Neuronal stem cell (in vitro differentiated cells): ENCODE measurements at regions not wholly inside any gene's neighbourhood (a gene's known extent, or its start where the extent isn't known, plus 50 kb on each side); places are given as distances from the start of the nearest gene placed in this dataset.
A peak's percentile ranks its signal among the peaks of the same experiment; 100 is the strongest.

ENCODE experiments used
- DNase-seq: peaks from one replicate; pipeline ENCODE4 v3.0.0-alpha.2; 2013; ENCODE audit warnings: low spot score
- H2AFZ ChIP-seq: one replicate; pipeline ENCODE4 v1.6.1; 2013; ENCODE audit warnings: mild to moderate bottlenecking, low read length, inconsistent platforms
- H2AK5ac ChIP-seq: 2 replicates; pipeline ENCODE4 v1.6.1; 2013; ENCODE audit warnings: low read depth, mild to moderate bottlenecking, inconsistent platforms, low read length, moderate library complexity, mixed read lengths
- H2BK120ac ChIP-seq: 2 replicates; pipeline ENCODE4 v1.6.1; 2013; ENCODE audit warnings: low read depth, mild to moderate bottlenecking, inconsistent platforms, low read length, moderate library complexity, mixed read lengths
- H2BK12ac ChIP-seq: one replicate; pipeline ENCODE4 v1.6.1; 2013; ENCODE audit warnings: low read length, inconsistent platforms
- H2BK15ac ChIP-seq: 2 replicates; pipeline ENCODE4 v1.6.1; 2013; ENCODE audit warnings: mild to moderate bottlenecking, low read length, inconsistent platforms, mixed read lengths
- H2BK5ac ChIP-seq: one replicate; pipeline ENCODE4 v1.6.1; 2013; ENCODE audit warnings: inconsistent platforms, mild to moderate bottlenecking, low read length, moderate library complexity
- H3K14ac ChIP-seq: one replicate; pipeline ENCODE4 v1.6.1; 2013; ENCODE audit warnings: low read length, inconsistent platforms
- H3K18ac ChIP-seq: 2 replicates; pipeline ENCODE4 v1.6.1; 2013; ENCODE audit warnings: low read length, inconsistent platforms
- H3K23ac ChIP-seq: 2 replicates; pipeline ENCODE4 v1.6.1; 2013; ENCODE audit warnings: low read depth, mild to moderate bottlenecking, mixed read lengths, low read length, inconsistent platforms; ENCODE audit not compliant: poor library complexity
- H3K27ac ChIP-seq: replicated peaks from 3 replicates; pipeline ENCODE4 v1.5.1; 2013; ENCODE audit warnings: low read length, inconsistent platforms
- H3K27me3 ChIP-seq, 3 experiments: 2 replicates each; pipeline ENCODE4 v1.6.1; 2013; ENCODE audit warnings: low read length in 3 of 3, mild to moderate bottlenecking in 2 of 3, inconsistent platforms in 1 of 3, low read depth in 1 of 3, mixed read lengths in 1 of 3, moderate library complexity in 1 of 3; ENCODE audit not compliant: control insufficient read depth in 3 of 3, insufficient read depth in 3 of 3
- H3K36me3 ChIP-seq, 2 donors: replicated peaks in 1 of 2; 2 replicates each; pipeline ENCODE4 v1.6.1; 2013; ENCODE audit warnings: low read length in 2 of 2; ENCODE audit not compliant: control insufficient read depth in 2 of 2, insufficient read depth in 2 of 2
- H3K4ac ChIP-seq: 2 replicates; pipeline ENCODE4 v1.6.1; 2013; ENCODE audit warnings: inconsistent platforms, mild to moderate bottlenecking, low read length, moderate library complexity
- H3K4me1 ChIP-seq, 2 donors: 1 replicate in 1 of 2; 2 replicates in 1 of 2; pipeline ENCODE4 v1.6.1; 2013; ENCODE audit warnings: low read length in 2 of 2, low read depth in 1 of 2; ENCODE audit not compliant: control insufficient read depth in 2 of 2, insufficient read depth in 1 of 2
- H3K4me2 ChIP-seq: one replicate; pipeline ENCODE4 v1.6.1; 2013; ENCODE audit warnings: mild to moderate bottlenecking, low read length, inconsistent platforms; ENCODE audit not compliant: insufficient read depth, poor library complexity, severe bottlenecking
- H3K4me3 ChIP-seq, 2 donors: 2 replicates each; pipeline ENCODE4 v1.5.1; 2013; ENCODE audit warnings: low read length in 2 of 2, mild to moderate bottlenecking in 2 of 2, inconsistent platforms in 1 of 2, moderate library complexity in 1 of 2
- H3K79me1 ChIP-seq: one replicate; pipeline ENCODE4 v1.6.1; 2013; ENCODE audit warnings: low read depth, mild to moderate bottlenecking, inconsistent platforms, low read length, moderate library complexity
- H3K9ac ChIP-seq: one replicate; pipeline ENCODE4 v1.6.1; 2013; ENCODE audit warnings: mild to moderate bottlenecking, low read depth, low read length, inconsistent platforms; ENCODE audit not compliant: poor library complexity
- H3K9me3 ChIP-seq, 2 donors: replicated peaks in 1 of 2; 2 replicates each; pipeline versions ENCODE3 to v1.6.1; 2013; ENCODE audit warnings: low read length in 2 of 2, mild to moderate bottlenecking in 2 of 2, inconsistent platforms in 1 of 2, low read depth in 1 of 2, mixed read lengths in 1 of 2, moderate library complexity in 1 of 2; ENCODE audit not compliant: control insufficient read depth in 2 of 2, insufficient read depth in 1 of 2
- H4K8ac ChIP-seq: one replicate; pipeline ENCODE4 v1.6.1; 2013; ENCODE audit warnings: low read depth, mild to moderate bottlenecking, inconsistent platforms, low read length, moderate library complexity
- H4K91ac ChIP-seq: one replicate; pipeline ENCODE4 v1.6.1; 2013; ENCODE audit warnings: low read length, low read depth, mild to moderate bottlenecking, inconsistent platforms; ENCODE audit not compliant: poor library complexity
- WGBS, 2 donors: extraction: QIAGEN DNeasy Blood & Tissue Kit; methylation state at CpG; one replicate each; pipeline ENCODE4 v1.1.7; 2013; ENCODE audit warnings: missing lambda C conversion rate in 2 of 2, mixed read lengths in 1 of 2; ENCODE audit not compliant: insufficient read length in 2 of 2, insufficient replicate concordance in 1 of 2; ENCODE audit errors: extremely low coverage in 2 of 2; 5-methylcytosine and 5-hydroxymethylcytosine counted together

DNA sequence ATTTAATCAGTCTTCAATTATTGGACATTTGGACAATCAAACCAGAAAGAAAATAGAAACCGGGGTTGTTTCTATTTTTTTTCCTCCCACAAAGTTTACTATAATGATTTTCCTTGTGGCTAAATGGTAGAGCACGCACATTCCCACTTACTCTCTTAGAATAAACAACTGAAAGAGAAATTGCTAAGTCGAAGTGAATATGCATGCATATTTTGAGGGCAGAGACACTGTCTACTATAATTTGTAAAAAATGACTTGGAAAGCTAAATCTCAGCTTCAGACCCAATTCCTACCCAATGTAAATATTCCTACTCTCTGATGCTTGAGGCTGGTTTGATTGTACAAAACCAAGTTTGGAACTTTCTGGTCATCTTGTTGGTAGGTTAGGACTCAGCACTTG, 66.7 kb upstream of the PAX6 start:
- Histone ChIP-seq H3K14ac (no peak overlapping the region), H3K9me3 (no peaks in the 10 kb centered on the region), H3K4me2 (no peak overlapping the region), H2AK5ac (no peak overlapping the region), H3K4ac (no peak overlapping the region), H3K18ac (no peak overlapping the region), H3K36me3 (no peaks in the 10 kb centered on the region), H2BK12ac (no peak overlapping the region), H3K27ac (no peak overlapping the region), H3K4me1 (peaks cover 21 to 27% of the 10 kb centered on the region in 2 donors), H3K4me3 (no peak overlapping the region), H2BK15ac (no peak overlapping the region), H2BK5ac (no peak overlapping the region), H2BK120ac (no peak overlapping the region), H4K91ac (no peak overlapping the region), H3K23ac (no peak overlapping the region), H3K79me1 (no peaks in the 10 kb centered on the region), H4K8ac (no peak overlapping the region), H3K9ac (no peak overlapping the region), H2AFZ (no peak overlapping the region), H3K27me3 (no peaks in the 10 kb centered on the region)
- DNase-seq = no peak
- no CpG with 5 or more reads among the region's 3 CpGs for WGBS, 2 donors

DNA sequence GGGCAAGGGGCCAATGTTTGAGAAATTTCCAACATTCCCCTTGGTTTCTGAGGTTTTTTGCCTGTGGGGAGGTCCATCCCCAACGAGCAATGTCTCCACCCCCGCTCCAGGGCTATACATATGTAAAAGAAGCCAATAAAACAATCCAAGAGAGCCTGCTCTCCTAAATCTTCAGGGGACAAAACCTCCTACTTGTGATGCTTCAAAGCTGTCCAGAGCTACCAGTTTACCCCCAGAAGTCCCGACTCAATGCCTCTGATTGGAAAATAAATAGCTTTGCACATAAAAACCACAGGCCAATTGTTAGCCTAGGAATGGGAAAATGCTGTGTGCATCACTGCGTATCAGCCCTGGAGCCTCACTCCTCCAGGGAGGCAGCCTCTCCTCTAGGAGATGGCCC, 66.0 kb upstream of the PAX6 start:
- Histone ChIP-seq H4K8ac (no peak overlapping the region), H3K18ac (no peak overlapping the region), H3K4me2 (no peak overlapping the region), H3K36me3 (no peaks in the 10 kb centered on the region), H2BK120ac (no peak overlapping the region), H2BK12ac (no peak overlapping the region), H3K4me3 (no peak overlapping the region), H2BK5ac (no peak overlapping the region), H3K27me3 (no peaks in the 10 kb centered on the region), H3K4me1 (peaks cover 19 to 24% of the 10 kb centered on the region in 2 donors), H3K14ac (no peak overlapping the region), H3K79me1 (no peaks in the 10 kb centered on the region), H3K27ac (no peak overlapping the region), H4K91ac (no peak overlapping the region), H3K9ac (no peak overlapping the region), H2AK5ac (no peak overlapping the region), H2AFZ (peak overlapping the region; percentile 25), H3K4ac (no peak overlapping the region), H3K9me3 (no peaks in the 10 kb centered on the region), H3K23ac (no peak overlapping the region), H2BK15ac (no peak overlapping the region)
- no CpG with 5 or more reads among the region's 4 CpGs for WGBS, 2 donors
- DNase-seq = no peak

GRCh38 chr11:31875866-31876560, 64.9 kb upstream of the PAX6 start:
- Histone ChIP-seq H4K8ac (no peak overlapping the region), H2BK120ac (no peak overlapping the region), H3K4me3 (peak overlapping the region in 1 of 2 donors; percentile 28), H3K4me1 (peaks cover 23 to 24% of the 10 kb centered on the region in 2 donors), H3K4me2 (peak overlapping the region; percentile 43), H2BK12ac (peak overlapping the region; percentile 86), H3K27ac (peak overlapping the region; percentile 79), H3K9me3 (no peaks in the 10 kb centered on the region), H4K91ac (no peak overlapping the region), H2AK5ac (no peak overlapping the region), H3K14ac (no peak overlapping the region), H3K27me3 (no peaks in the 10 kb centered on the region), H3K36me3 (no peaks in the 10 kb centered on the region), H3K9ac (no peak overlapping the region), H3K23ac (no peak overlapping the region), H2AFZ (peak overlapping the region; percentile 85), H2BK15ac (no peak overlapping the region), H3K4ac (no peak overlapping the region), H3K18ac (peak overlapping the region; percentile 61), H3K79me1 (no peaks in the 10 kb centered on the region), H2BK5ac (no peak overlapping the region)
- peak; percentile 67 for DNase-seq
- WGBS, 2 donors = no CpG with 5 or more reads among the region's 13 CpGs

- Histone ChIP-seq H3K79me1 (no peaks in the 10 kb centered on the region), H4K8ac (no peak overlapping the region), H2BK5ac (no peak overlapping the region), H3K14ac (no peak overlapping the region), H3K4ac (no peak overlapping the region), H3K36me3 (no peaks in the 10 kb centered on the region), H3K4me1 (peaks cover 27 to 28% of the 10 kb centered on the region in 2 donors), H3K9ac (no peak overlapping the region), H3K18ac (no peak overlapping the region), H2BK120ac (no peak overlapping the region), H2BK12ac (no peak overlapping the region), H3K23ac (no peak overlapping the region), H2AFZ (no peak overlapping the region), H3K4me2 (no peak overlapping the region), H3K27ac (no peak overlapping the region), H3K9me3 (no peaks in the 10 kb centered on the region), H3K27me3 (no peaks in the 10 kb centered on the region), H3K4me3 (no peak overlapping the region), H4K91ac (no peak overlapping the region), H2BK15ac (no peak overlapping the region), H2AK5ac (no peak overlapping the region)
- no CpG with 5 or more reads among the region's 6 CpGs for WGBS, 2 donors
- DNase-seq = peak; percentile 15
These were observed 63.6 kb upstream of the PAX6 start for GRCh38 chr11:31874631-31875191.
